OCI-LY7 (cell line): ENCODE measurements at regions not wholly inside any gene's neighbourhood (a gene's known extent, or its start where the extent isn't known, plus 50 kb on each side); places are given as distances from the start of the nearest gene placed in this dataset.

Source experiments
- CTCF ChIP-seq: fragments of 200-600 bp; sonication (generic); conservative IDR thresholded peaks from 2 replicates; pipeline ENCODE4 v1.5.1; 2014; ENCODE audit warnings: mild to moderate bottlenecking, antibody characterized with exemption, low read length, moderate library complexity, mixed read lengths
- EZH2phosphoT487 ChIP-seq: fragments of 200-600 bp; sonication (generic); IDR thresholded peaks from 2 replicates; pipeline ENCODE4 v1.6.1; 2018; ENCODE audit warnings: low read depth, borderline replicate concordance, mild to moderate bottlenecking, mixed run types, antibody characterized with exemption, low read length, moderate library complexity, mixed read lengths

DNA sequence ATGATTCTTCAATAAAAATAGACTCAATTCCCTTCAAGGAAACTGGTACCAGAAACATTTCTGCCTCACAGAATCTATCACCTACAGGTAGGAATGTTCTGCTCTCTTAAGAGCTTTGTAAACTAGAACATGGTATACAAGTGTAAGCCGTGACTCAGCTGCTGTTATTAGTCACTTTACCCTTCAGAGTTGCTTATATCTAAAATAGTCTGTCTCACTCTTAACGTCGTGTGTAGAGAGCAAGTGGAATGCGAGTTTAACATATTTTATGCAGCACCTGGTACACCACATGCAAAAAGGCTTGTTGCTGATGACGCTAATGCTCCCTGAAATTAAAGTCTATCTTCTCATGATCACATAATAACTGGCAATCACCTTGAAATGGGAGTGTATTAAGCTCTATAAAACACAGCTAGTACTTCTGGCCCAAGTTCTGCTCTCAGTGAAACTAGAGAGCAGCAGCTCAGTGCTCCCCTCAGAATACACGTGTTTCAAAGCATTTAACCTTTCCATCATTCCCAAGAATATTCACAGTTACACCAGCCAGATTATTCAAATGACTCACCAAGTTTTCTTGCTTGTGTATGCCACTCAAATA, 420.0 kb downstream of the ZEB2 start:
- TF ChIP-seq CTCF (no peak), EZH2phosphoT487 (no peak)
